OCI-LY1 (cell line): ENCODE measurements at regions not wholly inside any gene's neighbourhood (a gene's known extent, or its start where the extent isn't known, plus 50 kb on each side); places are given as distances from the start of the nearest gene placed in this dataset.

Experiments used
- CTCF ChIP-seq: fragments of 200-600 bp; sonication (generic), shearing (Covaris generic); IDR thresholded peaks from 2 replicates; pipeline ENCODE4 v1.5.1; 2017; ENCODE audit warnings: mild to moderate bottlenecking, antibody characterized with exemption, low read length, moderate library complexity, mixed read lengths
- EZH2 ChIP-seq: fragments of 200-600 bp; sonication (generic), shearing (Covaris generic); IDR thresholded peaks from 2 replicates; pipeline ENCODE4 v1.8.0; 2017; ENCODE audit warnings: borderline replicate concordance, mixed run types, mild to moderate bottlenecking, antibody characterized with exemption, low read length, moderate library complexity, mixed read lengths

DNA sequence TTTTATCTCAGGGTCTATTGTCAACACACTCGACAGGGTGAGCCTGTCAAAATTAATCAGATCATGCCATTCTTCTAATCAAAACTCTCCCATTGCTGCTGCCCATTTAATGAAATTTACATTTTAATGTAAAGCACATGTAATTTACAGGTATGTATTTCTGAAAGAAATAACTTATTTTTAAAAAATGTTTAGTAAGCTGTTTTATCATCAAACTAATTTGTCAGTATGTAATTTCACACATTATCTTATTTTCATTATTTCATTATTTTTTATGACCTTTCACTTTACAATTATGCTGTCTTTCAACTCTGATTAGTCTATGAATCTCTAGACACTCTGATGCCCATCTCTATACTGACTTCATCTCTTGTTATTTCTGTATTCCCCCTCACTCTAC, 467.8 kb downstream of the ZNF804A start:
- TF ChIP-seq CTCF: no peak
- no peak for TF ChIP-seq EZH2
